Activated B cell treated with CpG ODN at 0.5 μM for 24 hours (primary cell): ENCODE measurements at regions not wholly inside any gene's neighbourhood (a gene's known extent, or its start where the extent isn't known, plus 50 kb on each side); places are given as distances from the start of the nearest gene placed in this dataset.
"Not testable (repeated sequence)": the region's sequence is repeated elsewhere in the genome, so short reads cannot be mapped to it uniquely, and the experiment has no call there.

Experiments
- ATAC-seq: fragments of 200-7000 bp; cut with Tn5 transposase; one replicate; pipeline ENCODE4 v1.10.0; 2021; ENCODE audit warnings: low read depth, mild to moderate bottlenecking, moderate library complexity
- CTCF ChIA-PET: fragments of 350-600 bp; sonication (Branson Sonifier 250); formaldehyde crosslinking; loops from one replicate; lab custom pipeline; 2021; ENCODE audit warnings: antibody characterized with exemption; lab: Charles Lee
- POLR2A ChIA-PET: fragments of 350-600 bp; sonication (Branson Sonifier 250); formaldehyde crosslinking; loops from one replicate; lab custom pipeline; 2021; ENCODE audit warnings: antibody characterized with exemption; lab: Charles Lee
- DNase-seq: peaks from one replicate; pipeline ENCODE4 v3.0.0; 2022
- H3K27ac Mint-ChIP-seq: one replicate; pipeline ENCODE4 v1.8.0; 2020; ENCODE audit warnings: mixed read lengths
- H3K27me3 Mint-ChIP-seq: one replicate; pipeline ENCODE4 v1.8.0; 2021; ENCODE audit warnings: mixed read lengths
- H3K36me3 Mint-ChIP-seq: one replicate; pipeline ENCODE4 v1.8.0; 2021; ENCODE audit warnings: low read depth, mixed read lengths
- H3K4me1 Mint-ChIP-seq: one replicate; pipeline ENCODE4 v1.8.0; 2021; ENCODE audit warnings: mixed read lengths
- H3K4me3 Mint-ChIP-seq: one replicate; pipeline ENCODE4 v1.8.0; 2020; ENCODE audit warnings: mild to moderate bottlenecking, mixed read lengths
- H3K9me3 Mint-ChIP-seq: one replicate; pipeline ENCODE4 v1.8.0; 2020; ENCODE audit warnings: mixed read lengths
- CTCF ChIP-seq: fragments of 200-600 bp; IDR thresholded peaks from one replicate; pipeline ENCODE4 v1.8.0; 2022; ENCODE audit warnings: antibody characterized with exemption, mild to moderate bottlenecking
- intact Hi-C: fragments of 100-400 bp; cut with micrococcal nuclease; formaldehyde crosslinking; loops from one replicate; pipeline ENCODE4 v1.15.1; 2024

DNA sequence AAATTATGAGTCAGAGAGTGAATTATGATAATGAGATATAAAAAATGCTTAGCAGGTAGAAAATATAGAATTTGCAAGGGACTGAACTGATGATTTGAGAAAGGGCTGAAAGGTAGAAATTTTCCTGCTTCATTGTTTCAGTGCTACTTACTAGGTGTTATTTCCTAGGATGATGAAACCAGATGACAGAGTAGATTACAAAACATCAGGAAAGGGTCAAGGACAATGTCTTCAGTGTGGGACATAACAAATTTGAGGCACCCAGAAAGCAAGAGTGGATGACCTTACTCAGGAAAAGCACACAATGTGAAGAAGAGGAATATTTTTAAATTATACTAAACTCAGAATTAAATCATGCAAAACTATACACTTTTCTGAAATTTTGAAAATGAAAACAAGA lies 102.1 kb downstream of the SHCBP1 start:
- Mint-ChIP-seq H3K9me3 (peaks cover 7% of the 10 kb centered on the region), H3K27ac (no peak overlapping the region), H3K4me3 (no peak overlapping the region), H3K4me1 (no peaks in the 10 kb centered on the region), H3K27me3 (peaks cover 1% of the 10 kb centered on the region), H3K36me3 (no peaks in the 10 kb centered on the region)
- TF ChIP-seq CTCF = no peak
- POLR2A ChIA-PET = no interaction called here
- DNase-seq = no peak
- intact Hi-C loops = no loop called here
- ATAC-seq = no peak
- CTCF ChIA-PET = no interaction called here

GRCh38 chr16:46496701-46497100 lies 124.5 kb downstream of the SHCBP1 start:
- ChIA-PET POLR2A (no interaction called here), CTCF (no interaction called here)
- DNase-seq (no peak), ATAC-seq (no peak)
- Mint-ChIP-seq H3K9me3 (peaks cover 3% of the 10 kb centered on the region), H3K27me3 (no peaks in the 10 kb centered on the region), H3K36me3 (no peaks in the 10 kb centered on the region), H3K4me3 (no peak overlapping the region), H3K4me1 (no peaks in the 10 kb centered on the region), H3K27ac (no peak overlapping the region)
- no peak for TF ChIP-seq CTCF
- intact Hi-C loops = no loop called here

GRCh38 chr16:46482895-46483294 lies 138.3 kb downstream of the SHCBP1 start:
- Mint-ChIP-seq H3K4me1 (no peaks in the 10 kb centered on the region), H3K27ac (no peak overlapping the region), H3K4me3 (no peak overlapping the region), H3K36me3 (no peaks in the 10 kb centered on the region), H3K9me3 (peaks cover 19% of the 10 kb centered on the region), H3K27me3 (no peaks in the 10 kb centered on the region)
- DNase-seq = no peak
- ChIA-PET CTCF (no interaction called here), POLR2A (interaction anchor here (0.8 kb wide), 1 partner anchor 48 kb away, joined by 7 read pairs; no protein-coding TSS in a partner anchor)
- no peak for TF ChIP-seq CTCF
- no peak for ATAC-seq
- intact Hi-C loops = no loop called here

DNA sequence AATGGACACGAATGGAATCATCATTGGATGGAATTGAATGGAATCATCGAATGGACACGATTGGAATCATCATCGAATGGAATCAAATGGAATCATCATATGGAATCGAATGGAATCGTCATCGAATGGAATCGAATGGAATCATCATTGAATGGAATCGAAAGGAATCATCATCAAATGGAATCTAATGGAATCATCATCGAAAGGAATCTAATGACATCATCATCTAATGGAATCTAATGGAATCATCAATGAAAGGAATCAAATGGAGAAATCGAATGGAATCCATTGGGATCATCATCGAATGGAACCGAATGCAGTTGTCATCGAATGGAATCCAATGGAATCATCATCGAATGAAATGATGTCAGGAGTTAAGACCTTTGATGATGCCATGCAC lies 154.9 kb downstream of the SHCBP1 start:
- no peaks in the 10 kb centered on the region for H3K36me3 Mint-ChIP-seq
- no peak for ATAC-seq
- intact Hi-C loops = no loop called here
- no peak overlapping the region for H3K4me3 Mint-ChIP-seq
- ChIA-PET POLR2A (no interaction called here), CTCF (no interaction called here)
- no peak for DNase-seq
- TF ChIP-seq CTCF = no peak
- no peaks in the 10 kb centered on the region for H3K27me3 Mint-ChIP-seq
- H3K4me1 Mint-ChIP-seq = no peaks in the 10 kb centered on the region
- H3K27ac Mint-ChIP-seq = no peak overlapping the region
- peaks cover 22% of the 10 kb centered on the region for H3K9me3 Mint-ChIP-seq

DNA sequence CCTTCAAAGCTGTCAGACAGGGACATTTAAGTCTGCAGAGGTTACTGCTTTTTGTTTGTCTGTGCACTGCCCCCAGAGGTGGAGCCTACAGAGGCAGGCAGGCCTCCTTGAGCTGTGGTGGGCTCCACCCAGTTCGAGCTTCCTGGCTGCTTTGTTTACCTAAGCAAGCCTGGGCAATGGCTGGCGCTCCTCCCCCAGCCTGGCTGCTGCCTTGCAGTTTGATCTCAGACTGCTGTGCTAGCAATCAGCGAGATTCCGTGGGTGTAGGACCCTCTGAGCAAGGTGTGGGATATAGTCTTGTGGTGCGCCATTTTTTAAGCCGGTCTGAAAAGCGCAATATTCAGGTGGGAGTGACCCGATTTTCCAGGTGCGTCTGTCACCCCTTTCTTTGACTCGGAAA lies 166.4 kb downstream of the SHCBP1 start:
- CTCF ChIA-PET, ATAC-seq, H3K9me3 Mint-ChIP-seq, H3K4me3 Mint-ChIP-seq, POLR2A ChIA-PET, DNase-seq, intact Hi-C loops, H3K4me1 Mint-ChIP-seq, H3K27me3 Mint-ChIP-seq, H3K27ac Mint-ChIP-seq, H3K36me3 Mint-ChIP-seq: not testable (repeated sequence)
